ENCODE measurements at regions not wholly inside any gene's neighbourhood (a gene's known extent, or its start where the extent isn't known, plus 50 kb on each side); places are given as distances from the start of the nearest gene placed in this dataset.
A peak's percentile ranks its signal among the peaks of the same experiment; 100 is the strongest.

GRCh38 chr13:84902243-84902642, 897.0 kb downstream of the SLITRK6 start:
- TF ChIP-seq CTCF (IDR thresholded peaks at IDR 0.05) = no peak
- no peak for TF ChIP-seq POLR2A (IDR thresholded peaks at IDR 0.05)
- TF ChIP-seq EP300 (IDR thresholded peaks at IDR 0.05) = no peak
- no peaks in the 10 kb centered on the region for H3K27me3 ChIP-seq
- no peak overlapping the region for H3K4me3 ChIP-seq
- no peak overlapping the region for H3K27ac ChIP-seq
- DNase-seq = no peak
- H3K9me3 ChIP-seq = no peaks in the 10 kb centered on the region
- no peaks in the 10 kb centered on the region for H3K36me3 ChIP-seq
- no peaks in the 10 kb centered on the region for H3K4me1 ChIP-seq (ENCODE audit: insufficient read depth)
- intact Hi-C loops (cut with DNase I) = no loop called here
- 81 to 90% (median 85%) methylated on average over 1 of the region's 1 CpG for WGBS, 3 donors

DNA sequence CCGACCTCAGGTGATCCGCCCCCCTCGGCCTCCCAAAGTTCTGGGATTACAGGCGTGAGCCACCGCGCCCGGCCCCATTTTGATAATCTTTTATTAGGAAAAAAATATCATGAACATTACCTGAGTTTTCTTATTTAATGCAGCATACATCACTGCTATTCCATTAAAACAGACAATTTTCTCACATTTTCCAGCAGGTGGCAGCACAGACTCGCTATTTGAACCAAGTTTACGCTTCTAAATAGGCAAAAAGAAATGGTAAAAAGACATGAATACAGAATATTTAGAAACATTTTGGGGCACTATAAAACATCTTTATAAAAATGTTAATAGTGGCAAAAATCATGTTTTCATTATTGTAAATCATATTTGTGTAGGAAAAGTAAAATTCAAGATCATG, 903.1 kb downstream of the SLITRK6 start:
- H3K4me3 ChIP-seq = no peak overlapping the region
- 8 to 13% (median 13%) methylated on average over 9 of the region's 9 CpGs for WGBS, 3 donors
- no peaks in the 10 kb centered on the region for H3K27me3 ChIP-seq
- no peaks in the 10 kb centered on the region for H3K9me3 ChIP-seq
- H3K4me1 ChIP-seq (ENCODE audit: insufficient read depth) = no peaks in the 10 kb centered on the region
- H3K36me3 ChIP-seq = no peaks in the 10 kb centered on the region
- peak in 1 of 5 donors; percentile 15 for DNase-seq
- no peak overlapping the region for H3K27ac ChIP-seq
- intact Hi-C loops (cut with DNase I) = loop anchor here in 1 of 4 donors (5.0 kb wide), 1 partner anchor 911 kb away; no protein-coding TSS in a partner anchor
- TF ChIP-seq EP300 (IDR thresholded peaks at IDR 0.05) (no peak), CTCF (IDR thresholded peaks at IDR 0.05) (peak in 1 of 3 donors; percentile 13)

DNA sequence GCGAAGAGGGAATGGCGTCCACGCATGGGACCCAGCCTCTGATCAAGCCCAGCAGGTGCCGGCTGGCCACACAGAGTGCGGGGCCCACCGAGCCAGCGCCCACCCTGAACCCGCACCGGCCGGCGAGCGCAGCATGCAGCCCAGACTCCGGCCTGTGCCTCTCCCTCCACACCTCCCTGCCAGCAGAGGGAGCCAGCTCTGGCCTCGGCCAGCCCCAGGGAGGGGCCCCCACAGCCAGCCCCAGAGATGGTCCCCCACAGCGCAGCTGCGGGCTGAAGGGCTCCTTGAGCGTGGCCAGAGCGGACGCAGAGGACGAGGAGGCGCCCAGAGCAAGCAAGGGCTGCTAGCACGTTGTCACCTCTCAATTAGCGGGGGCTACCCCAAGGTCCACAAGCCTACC, 904.5 kb downstream of the SLITRK6 start:
- H3K36me3 ChIP-seq = no peaks in the 10 kb centered on the region
- no peak for DNase-seq
- H3K27me3 ChIP-seq = no peaks in the 10 kb centered on the region
- TF ChIP-seq EP300 (IDR thresholded peaks at IDR 0.05) (no peak), POLR2A (IDR thresholded peaks at IDR 0.05) (no peak), CTCF (IDR thresholded peaks at IDR 0.05) (no peak)
- H3K9me3 ChIP-seq = no peaks in the 10 kb centered on the region
- WGBS, 3 donors = 95 to 98% (median 95%) methylated on average over 23 of the region's 23 CpGs
- H3K4me1 ChIP-seq (ENCODE audit: insufficient read depth) = no peaks in the 10 kb centered on the region
- H3K27ac ChIP-seq = no peak overlapping the region
- intact Hi-C loops (cut with DNase I) = loop anchor here in 1 of 4 donors (5.0 kb wide), 1 partner anchor 913 kb away; no protein-coding TSS in a partner anchor
- H3K4me3 ChIP-seq = no peak overlapping the region

DNA sequence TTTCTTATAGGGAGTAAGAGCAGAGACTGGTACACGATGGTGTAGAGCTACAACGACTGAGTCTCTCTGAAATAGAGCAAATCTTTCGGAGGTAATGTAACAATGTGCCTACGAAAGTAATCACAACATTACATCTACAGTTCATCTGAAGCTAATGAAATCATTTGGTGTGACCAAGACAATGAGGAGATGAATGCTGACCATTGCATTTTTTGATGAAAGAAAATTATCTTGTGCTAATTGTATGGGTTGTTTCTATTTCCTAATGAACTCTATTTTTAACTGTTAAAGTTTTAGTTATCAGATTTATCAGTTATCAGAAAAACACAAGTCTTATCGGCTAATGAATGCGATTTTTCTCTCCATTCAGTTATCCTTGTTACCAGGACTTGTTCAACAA, 913.4 kb downstream of the SLITRK6 start:
- Histone ChIP-seq H3K4me1 (ENCODE audit: insufficient read depth) (no peaks in the 10 kb centered on the region), H3K4me3 (no peak overlapping the region), H3K27me3 (no peaks in the 10 kb centered on the region), H3K27ac (no peak overlapping the region), H3K36me3 (no peaks in the 10 kb centered on the region), H3K9me3 (no peaks in the 10 kb centered on the region)
- WGBS, 3 donors = 82 to 85% (median 82%) methylated on average over 6 of the region's 6 CpGs
- intact Hi-C loops (cut with DNase I) = no loop called here
- DNase-seq = no peak
- TF ChIP-seq EP300 (IDR thresholded peaks at IDR 0.05) (no peak), CTCF (IDR thresholded peaks at IDR 0.05) (no peak), POLR2A (IDR thresholded peaks at IDR 0.05) (no peak)
